Trophoblast cell (in vitro differentiated cells and primary cell): ENCODE measurements at regions not wholly inside any gene's neighbourhood (a gene's known extent, or its start where the extent isn't known, plus 50 kb on each side); places are given as distances from the start of the nearest gene placed in this dataset.

Experiments used
- DNase-seq, 2 donors: peaks; one replicate each; pipeline ENCODE4 v3.0.0-alpha.2; 2016
- H2AFZ ChIP-seq: 2 replicates; pipeline ENCODE4 v1.6.1; 2013; ENCODE audit warnings: low read length, moderate library complexity, mild to moderate bottlenecking; ENCODE audit not compliant: insufficient read depth, poor library complexity
- H2AK5ac ChIP-seq: 2 replicates; pipeline ENCODE4 v1.6.1; 2013; ENCODE audit warnings: mild to moderate bottlenecking, low read length
- H2BK120ac ChIP-seq: 2 replicates; pipeline ENCODE4 v1.6.1; 2013; ENCODE audit warnings: low read length, mild to moderate bottlenecking, moderate library complexity; ENCODE audit not compliant: insufficient read depth, poor library complexity
- H2BK12ac ChIP-seq: 2 replicates; pipeline ENCODE4 v1.6.1; 2013; ENCODE audit warnings: mild to moderate bottlenecking, low read length, moderate library complexity
- H2BK5ac ChIP-seq: 2 replicates; pipeline ENCODE4 v1.6.1; 2013; ENCODE audit warnings: low read length, low read depth, moderate library complexity, mild to moderate bottlenecking; ENCODE audit not compliant: poor library complexity
- H3K14ac ChIP-seq: 2 replicates; pipeline ENCODE4 v1.6.1; 2013; ENCODE audit warnings: mild to moderate bottlenecking, low read length
- H3K18ac ChIP-seq: 2 replicates; pipeline ENCODE4 v1.6.1; 2013; ENCODE audit warnings: mild to moderate bottlenecking, low read length
- H3K23ac ChIP-seq: 2 replicates; pipeline ENCODE4 v1.6.1; 2013; ENCODE audit warnings: low read length
- H3K27ac ChIP-seq: 2 replicates; pipeline ENCODE4 v1.5.1; 2013; ENCODE audit warnings: low read depth, mild to moderate bottlenecking, inconsistent platforms, low read length, moderate library complexity
- H3K27me3 ChIP-seq: 2 replicates; pipeline ENCODE4 v1.6.1; 2013; ENCODE audit warnings: inconsistent platforms, mild to moderate bottlenecking, low read length, moderate library complexity; ENCODE audit not compliant: insufficient read depth
- H3K36me3 ChIP-seq, 2 experiments: 1 replicate in 1 of 2; 2 replicates in 1 of 2; pipeline ENCODE4 v1.6.1; 2013; ENCODE audit warnings: low read length in 2 of 2, mild to moderate bottlenecking in 2 of 2, moderate library complexity in 1 of 2; ENCODE audit not compliant: insufficient read depth in 2 of 2, control insufficient read depth in 1 of 2
- H3K4ac ChIP-seq: 2 replicates; pipeline ENCODE4 v1.6.1; 2013; ENCODE audit warnings: low read depth, mild to moderate bottlenecking, low read length, moderate library complexity
- H3K4me1 ChIP-seq, 2 experiments: 1 replicate in 1 of 2; 2 replicates in 1 of 2; pipeline ENCODE4 v1.6.1; 2013; ENCODE audit warnings: low read length in 2 of 2, mild to moderate bottlenecking in 2 of 2, moderate library complexity in 1 of 2; ENCODE audit not compliant: insufficient read depth in 2 of 2, control insufficient read depth in 1 of 2
- H3K4me2 ChIP-seq: 2 replicates; pipeline ENCODE4 v1.6.1; 2013; ENCODE audit warnings: inconsistent platforms, mild to moderate bottlenecking, low read length, moderate library complexity
- H3K4me3 ChIP-seq: 2 replicates; pipeline ENCODE4 v1.5.1; 2013; ENCODE audit warnings: mild to moderate bottlenecking, low read depth, low read length, inconsistent platforms
- H3K79me1 ChIP-seq: one replicate; pipeline ENCODE4 v1.6.1; 2013; ENCODE audit warnings: low read length
- H3K79me2 ChIP-seq: 2 replicates; pipeline ENCODE4 v1.6.1; 2013; ENCODE audit warnings: low read length, mild to moderate bottlenecking; ENCODE audit not compliant: control insufficient read depth, insufficient read depth, poor library complexity
- H3K9ac ChIP-seq: 2 replicates; pipeline ENCODE4 v1.6.1; 2013; ENCODE audit warnings: mild to moderate bottlenecking, low read length
- H3K9me3 ChIP-seq: 2 replicates; pipeline ENCODE4 v1.6.1; 2013; ENCODE audit warnings: low read depth, mild to moderate bottlenecking, control low read depth, inconsistent platforms, low read length; ENCODE audit not compliant: insufficient read depth
- H4K12ac ChIP-seq: 2 replicates; pipeline ENCODE4 v1.6.1; 2013; ENCODE audit warnings: low read depth, mild to moderate bottlenecking, low read length, moderate library complexity
- H4K8ac ChIP-seq: 2 replicates; pipeline ENCODE4 v1.6.1; 2013; ENCODE audit warnings: low read depth, mild to moderate bottlenecking, low read length, moderate library complexity
- H4K91ac ChIP-seq: one replicate; pipeline ENCODE4 v1.6.1; 2013; ENCODE audit warnings: low read depth, mild to moderate bottlenecking, low read length, moderate library complexity
- WGBS: extraction: QIAGEN DNeasy Blood & Tissue Kit; methylation state at CpG from one replicate; pipeline ENCODE4 v1.1.7; 2013; ENCODE audit warnings: missing lambda C conversion rate; ENCODE audit not compliant: insufficient read length, insufficient coverage; ENCODE audit errors: extremely low coverage; 5-methylcytosine and 5-hydroxymethylcytosine counted together

- Histone ChIP-seq H2BK5ac (peak overlapping the region; percentile 79), H3K18ac (peak overlapping the region; percentile 39), H3K4me3 (peak overlapping the region; percentile 14), H3K4me1 (peaks cover 24 to 28% of the 10 kb centered on the region in 2 experiments), H2BK12ac (peak overlapping the region; percentile 14), H3K4me2 (no peak overlapping the region), H3K27me3 (no peaks in the 10 kb centered on the region), H4K91ac (peak overlapping the region; percentile 58), H3K14ac (peak overlapping the region; percentile 67), H2BK120ac (peak overlapping the region; percentile 81), H2AK5ac (peak overlapping the region; percentile 42), H4K8ac (peak overlapping the region; percentile 70), H3K79me2 (peaks cover 4% of the 10 kb centered on the region), H2AFZ (no peak overlapping the region), H3K79me1 (peaks cover 19% of the 10 kb centered on the region), H3K9ac (no peak overlapping the region), H3K23ac (no peak overlapping the region), H3K4ac (peak overlapping the region; percentile 31), H3K36me3 (no peaks in the 10 kb centered on the region), H4K12ac (no peak overlapping the region), H3K27ac (no peak overlapping the region), H3K9me3 (peaks cover 2% of the 10 kb centered on the region)
- DNase-seq = no peak
- WGBS = no CpG with 5 or more reads among the region's 8 CpGs
Measured at GRCh38 chr14:101461891-101462290, 99.4 kb upstream of the DIO3 start.

- H3K9me3 ChIP-seq = no peaks in the 10 kb centered on the region
- no peak overlapping the region for H3K4ac ChIP-seq
- peaks cover 14% of the 10 kb centered on the region for H3K79me1 ChIP-seq
- H3K4me3 ChIP-seq = no peak overlapping the region
- no peaks in the 10 kb centered on the region for H3K27me3 ChIP-seq
- no peak overlapping the region for H2AFZ ChIP-seq
- no peak overlapping the region for H3K18ac ChIP-seq
- no peak for DNase-seq
- H2BK120ac ChIP-seq = no peak overlapping the region
- H3K4me1 ChIP-seq = peaks cover 24 to 28% of the 10 kb centered on the region in 2 experiments
- H3K23ac ChIP-seq = no peak overlapping the region
- no peaks in the 10 kb centered on the region for H3K36me3 ChIP-seq
- H4K12ac ChIP-seq = no peak overlapping the region
- H3K14ac ChIP-seq = no peak overlapping the region
- no peak overlapping the region for H2BK12ac ChIP-seq
- H2AK5ac ChIP-seq = no peak overlapping the region
- H4K91ac ChIP-seq = peak overlapping the region; percentile 26
- H3K27ac ChIP-seq = no peak overlapping the region
- H3K79me2 ChIP-seq = peaks cover 4% of the 10 kb centered on the region
- no peak overlapping the region for H3K9ac ChIP-seq
- H4K8ac ChIP-seq = no peak overlapping the region
- H3K4me2 ChIP-seq = no peak overlapping the region
- no CpG with 5 or more reads among the region's 15 CpGs for WGBS
- no peak overlapping the region for H2BK5ac ChIP-seq
Measured at GRCh38 chr14:101462726-101463565, 98.3 kb upstream of the DIO3 start.

GRCh38 chr14:101463566-101464171 lies 97.6 kb upstream of the DIO3 start:
- Histone ChIP-seq H3K36me3 (no peaks in the 10 kb centered on the region), H3K4ac (no peak overlapping the region), H3K9ac (no peak overlapping the region), H3K4me2 (no peak overlapping the region), H3K4me3 (peak overlapping the region; percentile 11), H3K27ac (no peak overlapping the region), H2BK5ac (no peak overlapping the region), H3K18ac (no peak overlapping the region), H4K91ac (no peak overlapping the region), H4K8ac (no peak overlapping the region), H3K4me1 (peaks cover 23 to 25% of the 10 kb centered on the region in 2 experiments), H2AK5ac (no peak overlapping the region), H2BK12ac (no peak overlapping the region), H3K23ac (no peak overlapping the region), H3K9me3 (no peaks in the 10 kb centered on the region), H3K79me1 (peaks cover 12% of the 10 kb centered on the region), H3K14ac (no peak overlapping the region), H3K27me3 (no peaks in the 10 kb centered on the region), H2BK120ac (no peak overlapping the region), H3K79me2 (peaks cover 1% of the 10 kb centered on the region), H4K12ac (no peak overlapping the region), H2AFZ (no peak overlapping the region)
- no CpG with 5 or more reads among the region's 1 CpG for WGBS
- DNase-seq = no peak

GRCh38 chr14:101464310-101464983 lies 96.8 kb upstream of the DIO3 start:
- no peaks in the 10 kb centered on the region for H3K36me3 ChIP-seq
- DNase-seq = no peak
- H3K18ac ChIP-seq = no peak overlapping the region
- H3K4ac ChIP-seq = no peak overlapping the region
- peaks cover 5% of the 10 kb centered on the region for H3K79me1 ChIP-seq
- no peak overlapping the region for H3K14ac ChIP-seq
- no peak overlapping the region for H2AK5ac ChIP-seq
- H3K9me3 ChIP-seq = no peaks in the 10 kb centered on the region
- WGBS = no CpG with 5 or more reads among the region's 17 CpGs
- H2BK12ac ChIP-seq = no peak overlapping the region
- H3K9ac ChIP-seq = no peak overlapping the region
- H3K79me2 ChIP-seq = no peaks in the 10 kb centered on the region
- H2BK5ac ChIP-seq = no peak overlapping the region
- H4K91ac ChIP-seq = no peak overlapping the region
- H4K12ac ChIP-seq = no peak overlapping the region
- H2AFZ ChIP-seq = no peak overlapping the region
- no peak overlapping the region for H3K23ac ChIP-seq
- peaks cover 21 to 23% of the 10 kb centered on the region in 2 experiments for H3K4me1 ChIP-seq
- H3K27me3 ChIP-seq = no peaks in the 10 kb centered on the region
- H3K4me2 ChIP-seq = no peak overlapping the region
- no peak overlapping the region for H4K8ac ChIP-seq
- no peak overlapping the region for H2BK120ac ChIP-seq
- peak overlapping the region; percentile 31 for H3K4me3 ChIP-seq
- H3K27ac ChIP-seq = no peak overlapping the region
